ENCODE measurements at regions not wholly inside any gene's neighbourhood (a gene's known extent, or its start where the extent isn't known, plus 50 kb on each side); places are given as distances from the start of the nearest gene placed in this dataset.
A peak's percentile ranks its signal among the peaks of the same experiment; 100 is the strongest.
"Not testable (repeated sequence)": the region's sequence is repeated elsewhere in the genome, so short reads cannot be mapped to it uniquely, and the experiment has no call there.

- H3K36me3 ChIP-seq: no peaks in the 10 kb centered on the region
- H3K27ac ChIP-seq: no peak overlapping the region
- TF ChIP-seq CTCF (IDR thresholded peaks at IDR 0.05): no peak
- DNase-seq: no peak
- H3K27me3 ChIP-seq: no peaks in the 10 kb centered on the region
- H3K4me1 ChIP-seq: peaks cover 6% of the 10 kb centered on the region
- intact Hi-C loops (cut with DNase I): no loop called here
- ATAC-seq: no peak
- no peaks in the 10 kb centered on the region for H3K9me3 ChIP-seq
- no peak overlapping the region for H3K4me3 ChIP-seq
Observed at GRCh38 chr11:71156301-71156700, 96.1 kb downstream of the SHANK2 start.

GRCh38 chr11:71155846-71156245 lies 96.5 kb downstream of the SHANK2 start:
- Histone ChIP-seq H3K27ac (no peak overlapping the region), H3K4me3 (no peak overlapping the region), H3K4me1 (peaks cover 6% of the 10 kb centered on the region), H3K36me3 (no peaks in the 10 kb centered on the region), H3K27me3 (no peaks in the 10 kb centered on the region), H3K9me3 (no peaks in the 10 kb centered on the region)
- DNase-seq (no peak), ATAC-seq (no peak)
- intact Hi-C loops (cut with DNase I): no loop called here
- TF ChIP-seq CTCF (IDR thresholded peaks at IDR 0.05): no peak

- Histone ChIP-seq H3K9me3 (no peaks in the 10 kb centered on the region), H3K27ac (no peak overlapping the region), H3K4me3 (no peak overlapping the region), H3K4me1 (peaks cover 6% of the 10 kb centered on the region), H3K36me3 (no peaks in the 10 kb centered on the region), H3K27me3 (no peaks in the 10 kb centered on the region)
- TF ChIP-seq CTCF (IDR thresholded peaks at IDR 0.05): no peak
- intact Hi-C loops (cut with DNase I): no loop called here
- DNase-seq (no peak), ATAC-seq (no peak)
Observed at GRCh38 chr11:71154261-71154805, 98.0 kb downstream of the SHANK2 start.

GRCh38 chr11:71153005-71153390 lies 99.4 kb downstream of the SHANK2 start:
- no peak overlapping the region for H3K27ac ChIP-seq
- H3K9me3 ChIP-seq: no peaks in the 10 kb centered on the region
- no peak overlapping the region for H3K4me3 ChIP-seq
- intact Hi-C loops (cut with DNase I): no loop called here
- H3K36me3 ChIP-seq: no peaks in the 10 kb centered on the region
- no peaks in the 10 kb centered on the region for H3K27me3 ChIP-seq
- ATAC-seq: no peak
- no peak for TF ChIP-seq CTCF (IDR thresholded peaks at IDR 0.05)
- DNase-seq: peak; percentile 48
- peaks cover 6% of the 10 kb centered on the region for H3K4me1 ChIP-seq

GRCh38 chr11:71152312-71153004 lies 99.9 kb downstream of the SHANK2 start:
- ATAC-seq; H3K27ac ChIP-seq; intact Hi-C loops (cut with DNase I); H3K27me3 ChIP-seq; H3K36me3 ChIP-seq; H3K4me3 ChIP-seq; H3K4me1 ChIP-seq; H3K9me3 ChIP-seq: not testable (repeated sequence)
- DNase-seq: peak; percentile 45

- Histone ChIP-seq H3K27ac (no peak overlapping the region), H3K36me3 (no peaks in the 10 kb centered on the region), H3K9me3 (no peaks in the 10 kb centered on the region), H3K4me1 (peaks cover 6% of the 10 kb centered on the region), H3K27me3 (no peaks in the 10 kb centered on the region), H3K4me3 (no peak overlapping the region)
- peak; percentile 22 for DNase-seq
- ATAC-seq: no peak
- TF ChIP-seq CTCF (IDR thresholded peaks at IDR 0.05): no peak
- intact Hi-C loops (cut with DNase I): no loop called here
Observed at GRCh38 chr11:71151561-71151960, 100.8 kb downstream of the SHANK2 start.

All from upper lobe of right lung (tissue), 1 donor.